ENCODE measurements at regions not wholly inside any gene's neighbourhood (a gene's known extent, or its start where the extent isn't known, plus 50 kb on each side); places are given as distances from the start of the nearest gene placed in this dataset.
A peak's percentile ranks its signal among the peaks of the same experiment; 100 is the strongest.

- no peak for DNase-seq (ENCODE audit: low read depth)
Observed at GRCh38 chr21:38937844-38938243, 132.1 kb downstream of the ETS2 start.

- DNase-seq (ENCODE audit: low read depth): no peak
Observed at GRCh38 chr21:38937286-38937790, 131.6 kb downstream of the ETS2 start.

DNA sequence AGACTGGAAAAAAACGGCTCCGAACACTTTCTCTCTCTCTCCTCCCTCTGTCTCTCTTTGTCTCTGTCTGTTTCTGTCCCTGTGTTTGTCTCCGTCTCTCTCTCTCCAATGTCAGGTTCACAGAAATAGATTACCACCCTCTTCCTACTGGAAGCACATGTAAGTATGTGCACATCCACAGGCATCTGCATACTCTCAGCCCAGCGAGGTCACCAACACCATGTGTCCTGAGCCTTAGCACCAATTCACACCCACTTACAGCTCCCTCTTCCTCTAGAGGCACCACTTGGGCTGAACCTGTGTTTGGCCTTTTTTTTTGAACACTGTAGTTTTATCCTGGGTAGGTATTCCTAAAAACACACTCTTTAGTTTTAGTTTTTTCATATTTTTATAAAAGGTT is 130.5 kb downstream of the ETS2 start:
- no peak for DNase-seq (ENCODE audit: low read depth)

DNA sequence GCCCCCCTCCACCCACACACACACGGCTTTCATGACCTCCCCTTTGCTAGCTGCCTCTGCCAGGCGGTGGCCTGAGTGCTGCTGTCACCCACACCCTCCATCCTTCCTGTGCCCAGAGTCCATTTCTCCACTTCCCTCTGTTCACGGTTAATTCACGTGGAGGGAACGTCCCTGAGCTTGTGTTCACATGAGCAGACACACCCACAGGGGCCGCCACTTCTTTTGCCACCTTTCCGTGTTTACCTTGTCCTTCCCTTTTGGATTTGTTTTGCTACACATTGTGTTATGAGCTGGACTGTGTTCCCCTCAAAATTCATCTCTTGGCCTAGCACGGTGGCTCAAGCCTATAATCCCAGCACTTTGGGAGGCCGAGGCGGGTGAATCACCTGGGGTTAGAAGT is 128.0 kb downstream of the ETS2 start:
- no peak for DNase-seq (ENCODE audit: low read depth)

DNA sequence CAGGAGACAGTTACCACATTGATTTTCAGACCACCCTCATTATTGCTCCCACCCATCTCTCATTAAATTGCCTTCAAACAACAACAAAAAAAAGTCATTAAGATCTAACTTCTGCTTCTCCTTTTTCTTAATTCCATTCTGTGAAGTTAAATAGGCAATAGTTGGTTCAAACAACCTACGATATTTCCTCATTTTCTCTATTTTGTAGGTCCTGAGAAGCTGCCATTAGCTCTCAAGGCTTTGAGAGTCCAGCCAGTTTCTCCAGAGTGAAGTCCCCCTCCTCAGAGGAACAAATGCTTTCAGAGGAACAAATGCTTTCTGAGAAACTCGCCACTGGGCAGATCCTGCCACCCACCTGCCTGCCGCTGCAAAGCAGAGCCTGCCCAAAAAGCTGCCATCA is 125.6 kb downstream of the ETS2 start:
- DNase-seq (ENCODE audit: low read depth): no peak

DNA sequence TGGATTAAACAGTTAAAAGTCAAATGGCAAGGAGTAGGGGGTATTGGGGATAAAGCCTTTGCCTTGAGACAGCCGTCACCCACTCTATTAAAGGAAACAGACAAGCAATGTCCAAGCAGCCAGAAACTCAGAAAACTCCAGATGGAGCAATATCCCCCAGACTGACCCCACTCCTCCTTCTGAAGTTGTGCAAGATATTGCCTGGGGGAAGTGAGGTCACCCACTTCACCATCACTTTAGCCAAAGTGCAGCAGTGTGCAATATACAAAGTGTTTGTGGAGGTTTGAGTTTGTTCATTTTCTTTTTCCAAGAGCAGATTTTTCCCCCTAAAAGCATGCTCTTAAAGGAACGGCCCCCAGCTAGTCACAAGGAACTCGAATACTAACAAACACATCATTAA is 125.1 kb downstream of the ETS2 start:
- DNase-seq (ENCODE audit: low read depth): no peak

DNA sequence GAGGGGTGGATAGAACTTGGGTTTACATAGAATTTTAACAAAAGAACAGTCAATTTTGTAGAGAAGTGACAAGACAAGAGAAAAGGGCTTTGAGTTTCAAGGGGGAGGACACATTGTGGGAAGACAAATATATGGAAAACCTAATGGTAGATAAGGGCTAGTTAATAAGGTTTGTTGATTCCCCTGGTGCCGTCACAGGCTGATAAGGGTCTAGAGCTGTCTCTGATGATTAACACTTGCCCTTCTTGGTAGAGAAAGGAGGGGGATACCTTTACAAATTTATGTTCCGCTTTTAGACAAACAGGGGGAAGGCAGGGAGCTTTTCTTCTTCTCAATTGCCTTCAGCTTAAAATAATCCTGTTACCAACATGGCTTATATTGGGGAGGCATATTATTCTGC is 124.3 kb downstream of the ETS2 start:
- no peak for DNase-seq (ENCODE audit: low read depth)

- no peak for DNase-seq (ENCODE audit: low read depth)
Observed at GRCh38 chr21:38929652-38930051, 123.9 kb downstream of the ETS2 start.

GRCh38 chr21:38929142-38929541 is 123.4 kb downstream of the ETS2 start:
- no peak for DNase-seq (ENCODE audit: low read depth)

GRCh38 chr21:38927776-38928175 is 122.0 kb downstream of the ETS2 start:
- no peak for DNase-seq (ENCODE audit: low read depth)

- DNase-seq (ENCODE audit: low read depth): peak; percentile 91
Observed at GRCh38 chr21:38925923-38926322, 120.2 kb downstream of the ETS2 start.

DNA sequence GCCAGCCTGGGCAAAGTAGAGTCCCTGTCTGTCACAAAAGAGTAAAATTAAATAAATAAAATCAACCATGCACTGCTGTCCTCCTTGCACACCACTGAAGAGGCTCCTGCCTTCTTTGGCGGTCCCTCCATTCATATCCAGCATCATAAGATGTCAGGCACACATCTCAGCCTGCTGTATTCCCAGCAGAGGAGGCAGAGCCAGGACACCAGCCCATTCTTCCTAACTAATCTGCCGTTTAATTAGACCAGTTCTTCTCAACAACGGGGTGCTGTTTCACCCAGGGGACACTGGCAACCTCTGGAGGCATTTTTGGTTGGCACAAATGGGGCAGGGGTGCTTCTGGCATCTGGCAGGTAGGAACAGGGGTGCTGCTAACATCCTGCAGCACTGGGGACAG is 119.7 kb downstream of the ETS2 start:
- no peak for DNase-seq (ENCODE audit: low read depth)

GRCh38 chr21:38924954-38925353 is 119.2 kb downstream of the ETS2 start:
- no peak for DNase-seq (ENCODE audit: low read depth)

- no peak for DNase-seq (ENCODE audit: low read depth)
Observed at GRCh38 chr21:38923429-38923828, 117.7 kb downstream of the ETS2 start.

DNA sequence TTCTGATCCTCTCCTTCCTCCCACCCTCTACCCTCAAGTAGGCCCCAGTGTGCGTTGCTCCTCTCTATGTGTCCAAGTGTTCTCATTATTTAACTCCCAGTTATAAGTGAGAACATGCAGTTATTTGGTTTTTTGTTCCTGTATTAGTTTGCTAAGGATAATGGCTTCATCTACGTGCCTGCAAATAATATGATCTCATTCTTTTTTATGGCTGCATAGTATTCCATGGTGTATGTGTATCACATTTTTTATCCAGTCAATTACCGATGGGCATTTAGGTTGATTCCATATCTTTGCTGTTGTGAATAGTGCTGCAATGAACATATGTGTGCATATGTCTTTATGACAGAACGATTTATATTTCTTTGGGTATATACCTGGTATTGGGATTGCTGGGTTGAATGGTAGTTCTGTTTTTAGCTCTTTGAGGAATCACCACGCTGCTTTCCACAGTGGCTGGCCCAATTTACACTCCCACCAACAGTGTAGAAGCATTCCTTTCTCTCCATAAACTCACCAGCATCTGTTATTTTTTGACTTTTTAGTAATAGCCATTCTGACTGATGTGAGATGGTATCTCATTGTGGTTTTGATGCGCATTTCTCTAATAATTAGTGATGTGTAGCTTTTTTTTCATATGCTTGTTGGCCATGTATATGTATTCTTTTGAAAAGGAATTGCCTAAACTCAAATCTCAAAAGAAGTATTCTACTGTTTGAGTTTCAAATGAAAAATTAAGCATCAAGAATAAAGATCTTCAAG is 116.9 kb downstream of the ETS2 start:
- DNase-seq (ENCODE audit: low read depth): no peak

DNA sequence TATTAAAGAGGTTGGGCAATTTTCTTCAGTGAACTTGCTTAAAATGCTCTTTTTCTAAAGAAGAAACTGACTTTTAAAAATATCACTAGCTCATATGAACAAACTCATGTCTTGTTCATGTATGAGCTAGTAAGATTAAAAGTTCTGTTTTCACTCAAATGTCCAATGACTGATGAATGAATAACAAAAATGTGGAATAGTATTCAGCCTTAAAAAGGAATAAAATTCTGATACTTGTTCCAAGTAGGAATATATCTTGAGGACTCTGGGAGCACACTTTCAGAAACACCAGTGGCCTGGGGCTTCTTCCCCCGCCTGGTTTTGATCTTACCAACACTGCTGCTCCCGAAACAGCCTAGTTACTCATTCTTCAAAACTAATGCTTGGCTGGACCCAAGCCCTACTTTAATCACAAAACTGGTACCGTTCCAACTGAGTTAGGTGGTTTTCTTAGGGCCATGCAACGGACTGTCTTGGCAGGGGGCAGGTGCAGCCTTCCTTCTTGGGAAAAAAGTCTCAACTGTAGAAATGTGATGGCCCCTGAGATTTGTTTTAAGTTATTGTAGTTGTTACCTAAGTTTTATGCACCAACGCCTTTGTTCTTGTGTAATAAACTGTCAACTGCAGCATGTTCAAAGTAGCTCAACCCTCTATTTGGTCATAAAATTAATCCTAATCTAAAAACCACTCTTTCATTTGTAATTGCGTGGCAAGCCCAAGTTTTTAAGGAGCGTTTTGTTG is 116.0 kb downstream of the ETS2 start:
- no peak for DNase-seq (ENCODE audit: low read depth)

DNA sequence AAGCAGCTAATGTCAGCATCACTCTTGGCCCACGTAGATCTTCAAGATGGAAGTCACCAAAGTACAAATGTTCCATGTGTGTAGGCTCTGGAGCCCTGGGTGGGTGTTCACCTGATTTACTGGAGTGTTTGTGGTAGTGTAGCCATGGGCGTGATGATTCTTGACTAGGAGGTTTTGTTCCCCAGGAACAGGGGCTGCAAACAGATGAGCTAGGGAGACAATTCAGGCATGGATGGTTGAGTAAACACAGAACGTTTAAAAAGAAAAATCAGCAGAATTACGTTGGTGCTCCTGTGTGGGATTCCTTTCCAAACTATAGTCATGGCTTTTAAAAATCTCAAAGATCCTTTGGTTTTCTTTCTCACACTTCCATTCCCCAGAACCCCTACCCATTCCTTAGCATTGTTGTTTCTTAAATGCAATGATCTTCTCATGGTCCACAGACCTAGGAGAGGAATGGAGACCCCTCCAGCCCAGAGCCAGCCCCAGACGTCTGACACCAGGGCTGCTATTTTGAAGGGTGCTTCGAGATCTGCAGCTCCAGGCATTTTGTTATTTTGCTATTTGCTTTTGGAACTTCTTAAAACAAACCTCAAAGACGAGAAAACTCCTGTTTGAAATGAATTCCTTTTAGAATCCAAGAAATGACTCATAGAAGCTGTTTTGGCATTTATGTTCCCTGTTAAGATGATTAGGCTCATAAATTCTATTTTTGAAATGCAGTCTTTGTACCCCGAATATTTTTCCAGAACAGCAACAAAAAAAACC is 115.1 kb downstream of the ETS2 start:
- no peak for DNase-seq (ENCODE audit: low read depth)

DNA sequence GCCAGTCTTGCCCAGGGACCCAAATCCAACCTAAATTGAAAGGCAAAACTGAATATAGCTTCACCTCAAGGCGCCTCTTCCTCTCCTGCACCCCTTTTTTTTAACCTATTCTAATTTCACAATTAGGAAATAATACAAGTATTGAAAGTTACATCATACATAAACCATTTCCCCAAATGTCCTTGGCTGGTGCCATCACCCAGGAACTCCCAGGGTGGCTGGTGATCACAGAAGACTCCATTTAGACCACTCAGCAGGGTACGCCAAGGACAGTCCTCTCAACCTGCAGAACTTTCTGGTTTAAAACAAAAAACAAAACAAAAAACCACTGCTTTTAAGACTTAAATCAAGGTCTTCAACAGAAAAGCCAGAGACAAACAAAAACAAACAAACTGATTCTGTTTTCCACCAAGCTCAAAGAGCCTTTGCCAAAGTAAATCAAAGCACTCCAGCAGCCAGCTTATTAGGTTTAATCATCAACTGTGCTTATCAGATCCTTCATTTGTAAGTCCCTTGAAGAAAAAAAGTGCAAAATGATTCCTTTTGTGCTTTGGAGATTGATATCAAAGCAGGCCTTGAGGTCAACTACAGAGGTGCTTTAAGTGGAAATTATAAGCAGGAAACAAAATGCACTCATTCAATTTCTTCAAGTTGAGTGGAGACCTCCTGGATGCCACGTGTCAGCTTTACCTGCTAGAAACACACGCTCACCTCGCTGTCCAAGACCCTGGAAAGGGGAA is 113.0 kb downstream of the ETS2 start:
- DNase-seq (ENCODE audit: low read depth): no peak

DNA sequence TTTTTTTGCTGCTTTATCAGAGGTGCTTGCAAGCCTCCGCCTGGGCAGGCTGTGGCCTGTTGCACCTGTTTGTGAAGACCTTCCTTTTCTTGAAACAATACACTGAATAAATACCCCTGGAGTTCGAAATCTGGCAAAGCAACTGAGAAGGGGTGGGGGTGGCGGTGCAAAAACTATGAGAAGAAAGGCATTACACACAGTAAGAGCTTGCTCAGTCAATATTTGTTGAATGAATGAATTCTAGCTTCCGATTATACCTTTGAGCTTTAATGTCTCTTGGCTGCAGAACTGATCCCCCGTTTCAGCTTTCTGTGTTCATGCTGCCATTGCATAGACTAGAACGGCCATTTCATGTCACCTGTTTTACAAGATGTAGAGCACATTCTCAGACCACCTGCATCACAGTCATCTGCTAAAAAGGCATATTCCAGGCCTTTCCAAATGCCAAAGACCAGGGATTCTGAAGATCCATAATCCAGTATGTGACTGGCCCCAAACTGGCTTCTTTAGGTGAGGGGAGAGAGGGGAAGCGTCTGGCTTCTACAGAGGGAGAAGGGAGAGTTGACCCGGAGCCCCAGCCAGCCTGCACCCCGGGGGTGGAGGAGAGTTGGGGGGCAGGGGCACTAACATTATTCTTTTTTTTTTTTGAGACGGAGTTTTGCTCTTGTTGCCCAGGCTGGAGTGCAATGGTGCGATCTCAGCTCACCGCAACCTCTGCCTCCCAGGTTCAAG is 111.5 kb downstream of the ETS2 start:
- no peak for DNase-seq (ENCODE audit: low read depth)

- no peak for DNase-seq (ENCODE audit: low read depth)
Observed at GRCh38 chr21:38916214-38916964, 110.7 kb downstream of the ETS2 start.

All from HT1080 (cell line).